ENCODE measurements at regions not wholly inside any gene's neighbourhood (a gene's known extent, or its start where the extent isn't known, plus 50 kb on each side); places are given as distances from the start of the nearest gene placed in this dataset.

GRCh38 chr10:52915391-52915790 is 142.8 kb upstream of the MBL2 start:
- no peaks in the 10 kb centered on the region for H3K4me1 ChIP-seq
- H3K27me3 ChIP-seq = no peaks in the 10 kb centered on the region
- DNase-seq (ENCODE audit: low spot score) = no peak
- no peak overlapping the region for H3K4me3 ChIP-seq
- no peak for TF ChIP-seq CTCF (IDR thresholded peaks at IDR 0.05)
- no peak overlapping the region for H3K27ac ChIP-seq
- no peaks in the 10 kb centered on the region for H3K9me3 ChIP-seq
- H3K36me3 ChIP-seq = no peaks in the 10 kb centered on the region

- no peak overlapping the region for H3K4me3 ChIP-seq
- no peaks in the 10 kb centered on the region for H3K36me3 ChIP-seq
- no peak overlapping the region for H3K27ac ChIP-seq
- no peaks in the 10 kb centered on the region for H3K9me3 ChIP-seq
- no peak for TF ChIP-seq CTCF (IDR thresholded peaks at IDR 0.05)
- no peaks in the 10 kb centered on the region for H3K4me1 ChIP-seq
- no peak for DNase-seq (ENCODE audit: low spot score)
- no peaks in the 10 kb centered on the region for H3K27me3 ChIP-seq
Measured at GRCh38 chr10:52911163-52911562, 138.6 kb upstream of the MBL2 start.

- no peaks in the 10 kb centered on the region for H3K36me3 ChIP-seq
- H3K9me3 ChIP-seq = no peaks in the 10 kb centered on the region
- no peak for TF ChIP-seq CTCF (IDR thresholded peaks at IDR 0.05)
- no peak for DNase-seq (ENCODE audit: low spot score)
- H3K27me3 ChIP-seq = no peaks in the 10 kb centered on the region
- H3K4me1 ChIP-seq = no peaks in the 10 kb centered on the region
- H3K4me3 ChIP-seq = no peak overlapping the region
- no peak overlapping the region for H3K27ac ChIP-seq
Measured at GRCh38 chr10:52908478-52908877, 135.9 kb upstream of the MBL2 start.

- Histone ChIP-seq H3K4me3 (no peak overlapping the region), H3K27me3 (no peaks in the 10 kb centered on the region), H3K27ac (no peak overlapping the region), H3K9me3 (no peaks in the 10 kb centered on the region), H3K4me1 (no peaks in the 10 kb centered on the region), H3K36me3 (no peaks in the 10 kb centered on the region)
- no peak for TF ChIP-seq CTCF (IDR thresholded peaks at IDR 0.05)
- DNase-seq (ENCODE audit: low spot score) = no peak
Measured at GRCh38 chr10:52906046-52906445, 133.5 kb upstream of the MBL2 start.

GRCh38 chr10:52903397-52903938 is 130.9 kb upstream of the MBL2 start:
- no peak for DNase-seq (ENCODE audit: low spot score)

More at GRCh38 chr10:52903397-52903938, 130.9 kb upstream of the MBL2 start:
- Histone ChIP-seq H3K9me3 (no peaks in the 10 kb centered on the region), H3K27me3 (no peaks in the 10 kb centered on the region), H3K4me1 (no peaks in the 10 kb centered on the region), H3K4me3 (no peak overlapping the region), H3K27ac (no peak overlapping the region), H3K36me3 (no peaks in the 10 kb centered on the region)
- no peak for TF ChIP-seq CTCF (IDR thresholded peaks at IDR 0.05)

Measured in right atrium auricular region (tissue), 2 donors.